Mesenteric fat pad (tissue), 1 donor: ENCODE measurements at regions not wholly inside any gene's neighbourhood (a gene's known extent, or its start where the extent isn't known, plus 50 kb on each side); places are given as distances from the start of the nearest gene placed in this dataset.

Source experiments
- DNase-seq: peaks from one replicate; pipeline ENCODE4 v3.0.0-alpha.2; 2020; ENCODE audit warnings: low spot score
- donor health status: DM: yes; HTN: yes; CAD: no.

DNA sequence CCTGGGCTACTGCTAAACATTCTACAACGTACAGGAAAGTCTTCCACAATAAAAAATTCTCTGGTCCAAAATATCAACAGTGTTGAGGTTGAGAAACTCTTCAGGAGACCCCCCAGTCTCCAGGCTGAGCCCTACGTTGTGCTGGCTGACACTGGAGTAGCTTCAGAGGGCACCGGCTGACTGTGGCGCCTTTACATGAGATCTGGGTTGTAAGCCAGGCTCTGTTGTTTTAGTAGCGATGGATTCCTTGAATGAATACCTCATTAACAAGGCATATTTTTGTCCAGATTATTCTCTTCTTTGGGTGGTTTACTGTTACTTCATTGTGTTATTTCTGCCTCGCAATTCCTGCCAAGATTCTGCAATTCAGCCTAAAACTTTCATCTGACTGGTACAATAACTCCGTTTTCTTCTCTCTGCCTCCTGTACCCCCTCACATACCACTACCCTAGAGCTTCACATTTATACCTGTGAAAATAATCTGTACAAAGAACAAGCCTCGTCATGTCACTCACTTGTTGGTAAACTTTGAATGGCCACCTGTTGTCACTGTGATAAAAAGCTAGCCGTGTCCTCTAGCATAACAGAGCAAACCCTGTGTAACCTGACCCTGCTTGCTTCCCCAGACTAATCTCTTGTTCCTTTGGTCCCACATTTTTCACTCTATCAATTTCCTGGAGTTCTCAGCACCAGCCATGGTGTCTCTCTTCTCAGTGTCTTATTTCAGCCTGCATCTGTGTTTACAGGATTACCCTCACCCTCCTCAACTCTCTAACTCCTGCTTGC, 1476.1 kb upstream of the TENM3 start:
- no peak for DNase-seq

DNA sequence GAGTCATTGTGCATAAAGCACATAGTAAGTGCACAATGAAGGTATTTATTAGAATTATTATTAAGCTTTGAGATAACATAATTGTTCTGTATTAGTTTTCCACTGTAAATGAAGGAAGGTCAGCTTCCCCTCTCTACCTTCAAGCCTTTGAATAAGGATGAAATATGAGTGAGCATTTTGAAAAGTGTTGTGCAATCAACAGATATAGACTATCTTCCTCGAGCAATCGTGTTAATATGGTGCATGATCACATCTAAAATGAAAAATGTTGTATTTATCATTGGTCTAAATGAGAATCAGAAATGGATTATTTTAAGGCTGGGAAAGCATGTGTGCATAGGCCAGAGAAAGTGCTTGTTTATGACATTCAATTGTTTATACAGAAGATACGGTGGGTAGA, 1474.6 kb upstream of the TENM3 start:
- DNase-seq: no peak

DNA sequence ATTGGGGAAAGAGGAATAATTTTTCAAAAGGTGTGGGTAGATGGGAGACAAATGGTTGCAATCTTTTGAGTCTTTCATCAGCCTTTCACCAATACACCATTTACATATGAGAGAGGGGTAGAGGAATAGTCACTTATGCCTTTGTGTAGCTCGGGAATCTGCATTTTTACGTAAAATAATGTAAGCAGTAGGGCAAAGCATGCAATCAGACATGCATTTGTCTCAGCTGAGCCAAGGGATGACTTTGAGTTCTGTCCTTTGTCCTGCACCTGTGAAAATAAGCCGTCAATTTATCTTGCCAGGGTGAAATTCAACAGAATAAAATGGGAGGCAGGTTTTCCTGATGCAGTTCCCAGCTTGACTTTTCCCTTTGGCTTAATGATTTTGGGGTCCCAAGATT, 1473.4 kb upstream of the TENM3 start:
- no peak for DNase-seq

DNA sequence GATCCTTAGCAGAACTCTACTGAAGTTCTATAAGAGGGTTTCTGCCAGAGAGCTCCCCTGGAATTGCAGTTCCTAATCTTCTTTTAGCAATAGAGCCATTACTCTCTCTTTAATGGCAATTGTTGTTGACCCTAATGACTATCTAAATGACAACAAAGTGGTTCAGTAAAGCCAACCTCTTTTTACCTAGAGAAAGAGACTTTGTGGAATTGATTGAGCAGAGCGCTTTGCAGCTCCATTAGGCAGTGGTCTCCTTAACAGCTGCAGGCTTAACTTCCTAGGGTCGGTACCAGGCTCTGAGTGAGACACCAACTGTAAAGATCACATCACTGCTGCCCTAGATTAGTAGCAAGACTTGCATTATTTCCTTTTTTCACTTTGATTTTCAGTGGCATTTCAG, 1472.9 kb upstream of the TENM3 start:
- no peak for DNase-seq

DNA sequence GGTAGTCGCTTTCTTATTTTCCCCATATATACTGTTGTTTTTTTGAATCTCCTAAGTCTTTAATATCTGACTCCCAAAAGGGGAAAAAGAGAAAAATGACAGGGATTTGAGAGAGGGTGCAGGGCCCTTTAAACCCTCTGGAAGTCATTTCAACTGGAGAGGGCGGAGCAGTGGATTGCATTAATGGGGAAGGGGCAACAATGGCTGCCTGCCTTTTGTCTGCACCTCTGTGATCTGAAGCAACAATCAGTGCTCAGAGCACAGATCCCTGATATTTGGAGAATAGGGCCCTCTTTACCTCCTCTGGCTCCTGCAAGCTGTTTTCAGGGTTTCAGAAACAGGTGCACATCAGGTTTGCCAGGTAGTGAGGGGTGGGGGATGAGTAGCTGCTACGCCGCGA, 1458.3 kb upstream of the TENM3 start:
- no peak for DNase-seq

DNA sequence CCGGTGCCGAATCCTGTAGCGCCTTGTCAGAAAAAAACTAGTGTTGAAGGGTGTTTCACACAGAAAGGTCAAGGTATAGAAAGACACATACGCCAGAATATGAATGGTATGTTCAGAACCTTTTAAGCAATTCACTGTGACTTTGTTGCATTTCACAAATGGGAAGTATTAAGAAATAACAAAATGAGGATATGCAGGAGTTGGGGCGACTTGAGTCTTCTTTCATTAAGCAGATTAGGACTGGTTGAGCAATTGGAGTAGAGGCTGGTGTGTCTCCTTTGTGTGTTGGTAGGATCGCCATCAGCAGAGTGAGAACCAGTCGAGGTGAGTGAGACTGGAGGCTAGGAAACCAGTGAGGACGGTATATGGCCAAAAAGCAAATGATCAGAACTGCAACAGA, 1454.5 kb upstream of the TENM3 start:
- DNase-seq: no peak

DNA sequence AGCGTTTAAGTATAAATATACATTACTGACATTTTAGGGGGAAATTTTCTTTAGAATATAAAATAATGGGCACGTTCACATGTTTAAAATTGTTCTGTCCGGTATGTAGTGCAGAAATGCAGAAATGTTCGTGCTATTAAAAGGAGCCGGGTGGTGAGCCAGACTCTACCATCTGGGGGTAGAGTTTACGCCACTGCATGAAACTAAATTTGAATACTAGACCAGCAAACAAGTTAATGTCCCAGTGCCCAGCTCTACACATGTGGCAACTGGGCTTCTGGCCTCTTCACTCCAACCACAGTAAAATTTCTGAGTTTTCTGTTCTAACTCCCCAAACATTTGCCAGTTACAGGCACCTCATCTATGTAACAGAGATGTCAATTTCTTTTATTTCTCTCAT, 1453.3 kb upstream of the TENM3 start:
- no peak for DNase-seq

DNA sequence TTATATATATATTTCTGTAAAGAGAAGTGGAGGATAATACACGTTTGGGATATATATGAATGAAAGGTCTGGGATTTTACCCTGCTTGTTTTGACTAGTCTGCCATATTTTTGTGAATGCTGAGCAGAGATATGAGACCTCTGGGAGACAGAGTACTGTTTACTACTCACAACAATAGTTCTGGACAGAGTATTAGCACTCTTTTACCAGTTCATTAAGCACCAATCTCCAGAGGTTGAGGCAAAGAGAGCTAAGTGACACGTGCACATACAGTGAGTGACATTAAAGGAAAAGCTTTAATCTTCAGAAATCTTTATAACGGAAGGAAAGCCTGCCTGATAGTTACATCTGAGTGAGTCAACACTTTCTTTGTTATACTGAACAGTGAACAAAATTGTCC, 1452.7 kb upstream of the TENM3 start:
- no peak for DNase-seq

DNA sequence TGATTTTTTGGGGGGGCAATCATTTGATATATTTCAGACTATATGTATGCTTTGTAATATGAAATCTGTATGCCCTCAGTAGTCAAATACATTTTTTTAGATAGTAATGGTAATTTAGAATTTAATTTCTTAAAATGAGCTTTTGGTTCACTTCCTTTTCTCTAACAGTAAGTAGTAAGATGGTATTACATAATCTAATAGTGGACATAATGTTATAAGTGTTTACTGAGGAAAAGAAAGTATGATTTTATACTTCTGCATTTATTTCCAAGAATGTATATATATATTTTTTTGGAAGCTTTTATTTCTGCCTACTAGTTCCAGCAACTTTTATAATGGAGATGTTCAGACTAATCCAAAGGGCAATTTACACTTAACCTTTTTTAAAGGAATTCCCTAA, 1450.7 kb upstream of the TENM3 start:
- no peak for DNase-seq

DNA sequence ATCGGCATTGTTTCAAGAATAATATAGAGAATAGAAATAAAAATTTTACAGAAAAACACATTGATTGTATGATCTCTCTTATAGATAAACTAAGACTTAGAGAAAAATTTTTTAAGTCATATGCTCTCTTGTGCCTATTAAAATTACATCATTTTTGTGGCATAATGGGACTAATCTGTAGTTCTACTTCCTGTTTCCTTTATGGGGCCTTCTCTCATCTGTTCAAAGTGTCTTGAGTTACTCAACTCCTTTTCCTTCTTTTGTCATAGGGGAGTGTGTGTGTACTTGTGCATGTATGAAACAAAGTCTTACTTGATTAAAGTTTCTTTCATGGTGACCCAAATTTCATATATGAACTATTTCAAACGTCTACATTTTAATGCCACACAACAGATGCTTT, 1448.9 kb upstream of the TENM3 start:
- no peak for DNase-seq

DNA sequence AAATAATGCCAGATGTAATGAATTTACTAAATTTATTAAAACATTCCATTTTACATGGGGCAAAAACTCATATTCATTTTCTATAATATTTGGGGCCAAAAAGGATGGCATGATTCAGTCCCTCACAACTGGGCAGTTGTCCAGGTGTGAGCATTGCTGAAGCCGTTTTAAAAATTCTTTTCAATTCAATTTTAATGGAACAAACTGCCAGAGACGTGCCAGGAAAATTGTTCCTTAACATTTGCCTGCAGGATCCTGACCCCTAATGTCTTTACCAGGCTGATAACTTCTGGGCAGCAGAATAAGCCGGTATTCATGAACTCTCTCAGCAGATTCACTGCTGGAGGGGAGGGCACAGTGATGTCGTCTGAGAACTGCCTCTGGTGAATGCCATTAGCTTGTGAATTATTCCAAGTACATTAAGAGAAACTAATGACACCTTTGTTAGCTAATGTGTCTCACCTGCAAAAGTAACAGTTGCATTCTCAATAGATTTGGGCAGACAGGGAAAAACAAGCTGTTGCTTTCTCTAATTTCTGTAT, 1445.1 kb upstream of the TENM3 start:
- DNase-seq: no peak

DNA sequence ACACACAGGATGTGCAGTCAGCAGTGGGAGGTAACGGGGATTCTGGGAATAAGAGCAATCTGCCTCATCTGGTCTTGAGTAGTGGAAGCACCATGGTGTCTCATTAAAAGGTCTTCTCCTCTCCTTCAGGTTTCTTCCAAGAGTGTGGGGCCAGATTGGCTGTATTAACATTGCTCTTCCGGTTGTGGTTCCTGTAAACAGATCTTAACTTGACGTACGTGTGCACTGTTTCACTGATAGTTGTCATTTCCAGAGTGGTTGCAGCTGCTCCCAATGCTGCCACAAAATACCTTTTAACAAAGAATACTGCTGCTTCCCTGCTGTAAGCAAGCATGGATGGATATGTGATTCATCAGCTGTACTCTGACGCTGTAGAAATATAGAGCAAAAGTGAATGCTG, 1443.4 kb upstream of the TENM3 start:
- no peak for DNase-seq

DNA sequence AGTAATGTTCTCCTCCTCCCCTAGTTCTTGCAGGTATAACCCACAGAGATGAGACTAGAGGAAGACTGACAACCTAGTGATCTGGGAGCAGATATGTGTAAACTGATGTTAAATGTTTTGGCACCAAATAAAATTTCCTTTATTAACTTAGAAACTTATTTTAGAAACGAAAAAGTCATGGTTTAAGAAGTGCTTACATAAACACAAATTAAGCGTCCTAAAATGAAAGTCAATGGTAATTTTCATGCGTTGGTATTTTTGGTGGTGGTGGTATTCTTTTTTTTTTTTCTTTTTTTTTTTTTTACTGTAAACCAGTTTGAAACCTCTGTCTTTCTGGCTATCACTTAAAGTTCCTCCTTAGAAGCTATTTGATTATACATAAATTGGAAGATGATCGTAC, 1438.1 kb upstream of the TENM3 start:
- no peak for DNase-seq

DNA sequence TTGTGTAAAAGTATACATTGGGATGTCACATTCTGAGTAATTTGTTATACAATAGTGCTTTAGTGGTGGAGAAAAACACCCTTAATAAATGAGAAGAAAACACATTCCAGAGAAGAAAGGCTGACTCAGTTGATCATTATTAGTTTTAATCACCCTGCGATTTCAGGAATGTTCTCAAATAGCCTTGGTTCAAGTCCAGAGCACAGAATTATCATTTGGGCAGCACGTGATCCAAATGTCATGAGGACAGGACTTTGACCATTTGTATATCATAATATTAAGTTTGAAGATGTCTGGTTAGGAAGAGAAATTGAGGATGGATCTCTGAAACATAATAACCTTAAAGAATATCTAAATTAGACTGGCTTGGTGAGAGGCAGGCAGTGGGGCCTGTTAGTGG, 1434.3 kb upstream of the TENM3 start:
- DNase-seq: no peak

DNA sequence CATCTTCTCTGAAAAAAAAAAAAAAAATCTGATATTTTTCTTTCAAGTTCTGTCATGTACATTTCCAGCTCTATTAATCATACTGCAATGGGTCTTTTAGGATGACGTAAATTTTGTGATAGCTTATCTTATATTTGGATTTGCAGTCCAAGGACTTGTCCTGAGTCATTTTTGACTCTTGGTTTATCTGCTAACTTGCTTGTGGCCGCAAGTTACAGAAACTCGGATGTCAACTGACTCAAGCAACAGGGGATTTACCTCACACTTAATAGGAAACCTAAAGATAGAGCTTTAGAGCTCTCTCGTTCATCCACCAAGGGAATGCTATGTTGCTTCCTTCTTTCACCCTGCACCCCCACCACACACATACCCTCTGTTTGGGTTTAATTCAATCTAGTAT, 1433.8 kb upstream of the TENM3 start:
- DNase-seq: no peak

DNA sequence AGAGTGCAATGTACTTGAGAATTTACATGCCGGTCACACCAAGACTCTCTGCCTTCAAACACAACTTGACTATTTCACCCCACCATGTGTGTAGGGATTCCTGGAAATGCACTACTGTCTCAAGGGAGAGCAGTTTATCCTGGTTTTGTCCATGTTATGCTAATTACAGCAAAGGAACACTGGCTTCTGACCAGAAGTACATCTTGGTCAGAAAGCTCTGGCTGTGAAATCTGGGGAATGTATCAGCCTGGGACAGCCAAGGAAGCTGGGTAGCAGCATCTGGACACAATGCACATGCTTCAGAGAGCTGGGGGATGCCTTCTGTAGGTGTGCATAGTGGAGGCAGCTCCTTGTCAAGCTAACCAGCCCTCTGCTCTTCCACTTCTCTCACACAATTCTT, 1432.6 kb upstream of the TENM3 start:
- DNase-seq: no peak

DNA sequence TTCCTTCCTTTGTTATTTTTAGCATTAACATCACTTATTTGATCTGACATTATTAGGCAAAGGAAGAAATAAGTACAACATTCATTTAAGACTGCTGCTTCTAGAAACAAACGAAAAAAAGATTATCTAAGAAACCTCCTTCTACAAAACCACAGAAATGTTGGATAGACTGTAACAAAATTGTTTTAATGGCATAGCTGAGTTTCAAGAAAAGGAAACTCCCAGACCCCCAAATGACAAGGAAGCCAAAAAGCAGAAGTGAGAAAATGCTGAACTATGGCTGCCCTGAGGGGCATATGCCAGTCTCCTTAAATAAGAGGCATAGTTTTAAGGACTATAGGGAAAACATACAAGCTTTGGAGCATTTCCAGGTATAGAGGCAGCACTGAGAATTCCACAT, 1431.6 kb upstream of the TENM3 start:
- DNase-seq: no peak

DNA sequence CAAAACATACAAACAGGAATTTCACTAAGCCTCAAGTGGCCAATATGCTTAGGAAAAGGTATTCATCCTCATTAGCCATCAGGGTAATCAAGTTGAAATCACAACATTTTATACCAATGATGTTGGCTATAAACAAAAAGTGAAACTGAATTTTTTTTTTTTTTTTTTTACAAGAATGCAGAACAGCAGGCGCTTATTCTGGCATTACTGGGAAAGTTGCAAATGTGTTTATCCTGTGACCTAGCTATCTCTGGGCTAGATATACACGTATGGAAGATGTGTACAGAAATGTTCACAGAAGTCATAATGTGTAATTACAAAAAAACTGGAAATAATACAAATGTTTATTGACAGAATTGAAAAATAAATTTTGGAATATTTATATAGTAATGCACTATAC, 1430.4 kb upstream of the TENM3 start:
- no peak for DNase-seq

DNA sequence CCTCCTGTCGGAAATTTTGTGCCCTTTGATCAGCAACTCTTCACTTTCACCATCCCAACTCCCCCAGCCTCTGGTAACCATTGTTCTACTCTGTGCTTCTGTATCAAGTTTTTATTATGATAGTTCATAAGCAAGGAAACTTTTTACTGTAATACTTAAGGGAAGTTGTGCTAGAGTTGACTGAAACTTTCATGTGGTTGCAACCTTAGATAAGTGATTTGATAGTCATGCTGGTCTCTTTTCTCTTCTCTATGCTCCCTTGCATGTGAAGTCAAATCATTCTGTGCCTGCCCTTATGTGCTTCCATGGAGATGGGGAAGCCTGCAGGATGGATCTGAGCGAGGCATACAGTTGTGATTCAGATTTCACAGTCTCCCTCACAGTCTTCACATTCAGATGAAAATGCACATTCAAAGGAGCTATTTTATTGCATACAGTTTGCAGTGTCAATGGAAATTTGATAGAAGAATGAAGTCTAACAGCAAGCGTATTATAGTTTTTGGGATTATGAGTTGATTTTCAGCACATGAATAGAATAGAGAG, 1428.3 kb upstream of the TENM3 start:
- DNase-seq: no peak

DNA sequence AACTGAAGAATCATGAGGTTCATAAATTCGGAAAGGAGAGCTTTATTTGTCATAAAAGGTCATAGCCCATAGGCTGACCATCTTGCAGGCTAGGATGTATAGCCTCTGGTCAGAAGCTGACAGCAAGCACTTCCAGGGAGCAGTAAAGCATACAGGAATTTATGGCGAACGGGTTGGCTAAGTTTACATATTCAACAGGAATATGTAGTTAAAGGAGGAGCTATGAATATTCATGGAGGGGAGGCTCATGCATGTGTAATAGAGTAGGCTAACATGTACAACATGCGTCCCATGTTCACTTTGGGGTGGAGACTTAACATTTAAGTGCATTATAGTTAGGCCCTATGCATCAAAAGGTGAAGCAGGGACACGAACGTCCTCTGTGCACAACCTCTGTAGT, 1425.7 kb upstream of the TENM3 start:
- DNase-seq: no peak

DNA sequence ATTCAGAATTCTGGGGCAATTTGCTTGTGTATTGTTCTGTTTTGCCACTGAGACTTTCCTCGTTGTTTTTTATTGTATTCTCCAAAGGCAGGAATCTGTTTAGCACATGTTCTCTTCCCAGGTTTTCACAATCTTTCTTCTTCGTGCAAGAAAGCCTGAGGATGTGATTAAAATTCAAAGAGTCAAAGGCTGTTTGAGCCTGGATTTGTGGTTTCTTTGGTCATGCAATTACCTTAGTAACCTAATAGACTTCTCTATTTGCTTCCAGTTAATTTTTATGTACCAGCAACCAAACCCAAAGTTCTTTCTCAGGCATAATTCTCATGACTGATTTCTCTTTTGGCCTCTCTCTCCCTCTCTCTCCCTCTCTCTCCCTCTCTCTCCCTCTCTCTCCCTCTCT, 1420.1 kb upstream of the TENM3 start:
- DNase-seq: no peak

DNA sequence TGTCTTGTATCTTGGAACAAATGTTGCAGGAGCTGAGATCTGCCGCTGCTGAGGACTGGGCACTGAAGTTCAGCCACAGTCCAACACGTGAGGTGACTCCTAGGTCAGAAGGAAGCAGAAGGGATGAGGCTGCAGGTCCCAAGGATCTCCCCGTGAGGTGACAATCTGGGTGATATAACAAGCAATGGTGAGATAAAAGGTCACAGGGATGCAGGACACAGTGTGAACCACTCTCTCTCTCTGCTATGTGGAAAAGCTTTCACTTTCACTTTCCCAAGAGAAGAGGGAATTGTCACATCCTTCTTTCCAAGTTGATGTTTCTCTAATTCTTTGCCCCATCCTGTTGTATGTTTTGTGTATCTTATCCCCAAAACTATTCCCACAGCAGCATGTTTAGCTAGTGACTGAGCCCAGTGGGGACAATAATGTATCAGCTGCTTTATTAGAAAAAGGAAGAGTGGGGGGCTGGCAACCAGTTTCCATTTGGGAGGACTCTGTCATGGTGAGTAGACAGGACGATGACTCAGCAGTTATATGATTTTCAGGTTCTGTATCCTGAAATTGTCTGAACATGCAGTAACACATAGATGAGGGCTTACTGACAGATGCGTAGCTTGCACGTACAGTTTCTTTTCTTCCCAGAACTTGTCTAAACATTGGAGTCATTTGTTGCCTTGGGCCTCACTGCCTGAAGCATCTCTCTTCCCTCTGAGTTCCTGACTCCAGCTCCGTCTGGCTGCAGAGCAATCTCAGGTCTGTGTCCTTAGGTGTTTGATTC, 1415.8 kb upstream of the TENM3 start:
- DNase-seq: no peak
